H1 (cell line): ENCODE measurements at regions not wholly inside any gene's neighbourhood (a gene's known extent, or its start where the extent isn't known, plus 50 kb on each side); places are given as distances from the start of the nearest gene placed in this dataset.

Experiments
- CTCF ChIA-PET: fragments of 300-600 bp; sonication (Branson Sonifier 250); formaldehyde crosslinking; loops from one replicate; lab custom pipeline; 2021; ENCODE audit not compliant: partially characterized antibody; lab: Charles Lee
- POLR2A ChIA-PET: fragments of 300-600 bp; sonication (Branson Sonifier 250); formaldehyde crosslinking; loops from one replicate; lab custom pipeline; 2021; ENCODE audit warnings: inconsistent platforms; ENCODE audit not compliant: partially characterized antibody; lab: Charles Lee
- DNase-seq, 2 experiments: peaks; one replicate each; pipeline versions ENCODE4 v3.0.0 to v3.0.0-alpha.2; 2010 to 2022; ENCODE audit warnings: low spot score in 2 of 2, low read depth in 1 of 2, mixed read lengths in 1 of 2
- FAIRE-seq: peaks from 2 replicates; lab custom pipeline; 2011; peaks lifted over from hg19 to GRCh38; lab: Jason Lieb, UNC
- H2AFZ ChIP-seq: 2 replicates; pipeline ENCODE4 v1.8.1; 2012; ENCODE audit warnings: low read length, inconsistent platforms
- H2AK5ac ChIP-seq: 2 replicates; pipeline ENCODE4 v1.6.1; 2013; ENCODE audit warnings: low read depth, low read length
- H2BK120ac ChIP-seq: replicated peaks from 2 replicates; pipeline ENCODE3; 2013; ENCODE audit warnings: low read depth, low read length, inconsistent platforms
- H2BK12ac ChIP-seq: 2 replicates; pipeline ENCODE4 v1.6.1; 2013; ENCODE audit warnings: low read depth, low read length
- H2BK15ac ChIP-seq: 2 replicates; pipeline ENCODE4 v1.6.1; 2013; ENCODE audit warnings: low read length
- H2BK20ac ChIP-seq: 2 replicates; pipeline ENCODE4 v1.6.1; 2013; ENCODE audit warnings: low read length
- H2BK5ac ChIP-seq: 2 replicates; pipeline ENCODE4 v1.6.1; 2013; ENCODE audit warnings: low read depth, low read length
- H3K14ac ChIP-seq: 2 replicates; pipeline ENCODE4 v1.6.1; 2013; ENCODE audit warnings: inconsistent platforms; ENCODE audit not compliant: insufficient read length
- H3K18ac ChIP-seq: 2 replicates; pipeline ENCODE4 v1.6.1; 2013; ENCODE audit warnings: low read length; ENCODE audit errors: extremely low read depth
- H3K23ac ChIP-seq: 2 replicates; pipeline ENCODE4 v1.6.1; 2013; ENCODE audit warnings: inconsistent platforms; ENCODE audit not compliant: insufficient read length
- H3K23me2 ChIP-seq: 2 replicates; pipeline ENCODE4 v1.6.1; 2013; ENCODE audit warnings: low read depth, low read length
- H3K27ac ChIP-seq: 2 replicates; pipeline ENCODE4 v1.6.1; 2011; ENCODE audit warnings: low read depth, low read length, inconsistent platforms
- H3K27me3 ChIP-seq, 4 experiments: replicated peaks in 1 of 4; 1 replicate in 1 of 4; 2 replicates in 3 of 4; pipeline versions ENCODE4 v1.6.1 to v1.8.1; 2011 to 2013; ENCODE audit warnings: low read length in 3 of 4, mild to moderate bottlenecking in 3 of 4, inconsistent platforms in 2 of 4, mixed read lengths in 2 of 4, moderate library complexity in 1 of 4; ENCODE audit not compliant: control insufficient read depth in 3 of 4, insufficient read depth in 3 of 4; ENCODE audit errors: extremely low read depth in 1 of 4
- H3K36me3 ChIP-seq, 4 experiments: 2 replicates each; pipeline versions ENCODE4 v1.6.1 to v1.8.1; 2011 to 2013; ENCODE audit warnings: mild to moderate bottlenecking in 4 of 4, low read length in 3 of 4, moderate library complexity in 2 of 4, control low read depth in 1 of 4, inconsistent platforms in 1 of 4; ENCODE audit not compliant: insufficient read depth in 4 of 4, control insufficient read depth in 2 of 4
- H3K4ac ChIP-seq: replicated peaks from 2 replicates; pipeline ENCODE3; 2013; ENCODE audit warnings: low read length, low read depth, mixed read lengths, inconsistent platforms; ENCODE audit not compliant: insufficient read length
- H3K4me1 ChIP-seq, 4 experiments: replicated peaks in 1 of 4; 1 replicate in 1 of 4; 2 replicates in 3 of 4; pipeline versions ENCODE4 v1.6.1 to v1.8.1; 2011 to 2013; ENCODE audit warnings: low read length in 3 of 4, inconsistent platforms in 2 of 4, mixed read lengths in 1 of 4; ENCODE audit not compliant: insufficient read depth in 4 of 4, control insufficient read depth in 3 of 4
- H3K4me2 ChIP-seq, 2 experiments: 2 replicates each; pipeline versions ENCODE4 v1.6.1 to v1.8.1; 2011 to 2013; ENCODE audit warnings: low read depth in 2 of 2, low read length in 2 of 2, control low read depth in 1 of 2, inconsistent platforms in 1 of 2, mild to moderate bottlenecking in 1 of 2; ENCODE audit not compliant: insufficient read depth in 1 of 2
- H3K4me3 ChIP-seq, 4 experiments: fragments of 200-600, 300-600 bp in 1 of 4; sonication (generic), shearing (Covaris generic), sonication (Bioruptor Twin) in 1 of 4; 2 replicates each; pipeline versions ENCODE4 v1.5.1 to v1.8.1; 2011 to 2016; ENCODE audit warnings: low read length in 4 of 4, low read depth in 3 of 4, control low read depth in 2 of 4, inconsistent platforms in 2 of 4, mild to moderate bottlenecking in 2 of 4, mixed read lengths in 1 of 4, moderate library complexity in 1 of 4; ENCODE audit not compliant: insufficient read depth in 2 of 4; ENCODE audit errors: extremely low read depth in 1 of 4
- H3K56ac ChIP-seq: replicated peaks from 2 replicates; pipeline ENCODE3; 2013; ENCODE audit warnings: low read depth, mild to moderate bottlenecking, mixed read lengths, low read length, inconsistent platforms; ENCODE audit not compliant: insufficient read length
- H3K79me1 ChIP-seq: 2 replicates; pipeline ENCODE4 v1.6.1; 2013; ENCODE audit warnings: low read depth, low read length, control low read depth
- H3K79me2 ChIP-seq, 2 experiments: 2 replicates each; pipeline versions ENCODE4 v1.6.1 to v1.8.1; 2012 to 2013; ENCODE audit warnings: low read length in 2 of 2, mild to moderate bottlenecking in 2 of 2, inconsistent platforms in 1 of 2; ENCODE audit not compliant: insufficient read depth in 2 of 2, control insufficient read depth in 1 of 2
- H3K9ac ChIP-seq, 4 experiments: replicated peaks in 1 of 4; 1 replicate in 1 of 4; 2 replicates in 3 of 4; pipeline versions ENCODE4 v1.6.1 to v1.8.1; 2011 to 2013; ENCODE audit warnings: low read depth in 3 of 4, low read length in 3 of 4, control low read depth in 2 of 4, mild to moderate bottlenecking in 2 of 4, moderate library complexity in 2 of 4, inconsistent platforms in 1 of 4; ENCODE audit errors: extremely low read depth in 1 of 4
- H3K9me3 ChIP-seq, 2 experiments: 2 replicates each; pipeline versions ENCODE4 v1.6.1 to v1.8.1; 2012 to 2013; ENCODE audit warnings: mild to moderate bottlenecking in 2 of 2, moderate library complexity in 2 of 2, control low read depth in 1 of 2, inconsistent platforms in 1 of 2, low read depth in 1 of 2, low read length in 1 of 2, mixed read lengths in 1 of 2; ENCODE audit not compliant: insufficient read depth in 2 of 2
- H4K20me1 ChIP-seq, 2 experiments: replicated peaks in 1 of 2; 2 replicates each; pipeline versions ENCODE3 to v1.8.1; 2011 to 2013; ENCODE audit warnings: inconsistent platforms in 2 of 2, low read length in 2 of 2, mild to moderate bottlenecking in 1 of 2; ENCODE audit not compliant: insufficient read depth in 2 of 2, control insufficient read depth in 1 of 2
- H4K5ac ChIP-seq: 2 replicates; pipeline ENCODE4 v1.6.1; 2013; ENCODE audit warnings: low read length, low read depth, mixed read lengths, inconsistent platforms; ENCODE audit not compliant: insufficient read length
- H4K8ac ChIP-seq: 2 replicates; pipeline ENCODE4 v1.8.0; 2013; ENCODE audit warnings: mild to moderate bottlenecking, moderate library complexity, low read length, inconsistent platforms; ENCODE audit not compliant: insufficient read depth; ENCODE audit errors: extremely low read depth
- H4K91ac ChIP-seq: replicated peaks from 2 replicates; pipeline ENCODE3; 2013; ENCODE audit warnings: low read length, mixed read lengths, inconsistent platforms; ENCODE audit not compliant: insufficient read length
- E2F6 ChIP-seq: IDR thresholded peaks from 2 replicates; pipeline ENCODE4 v1.6.1; 2012; ENCODE audit warnings: inconsistent platforms
- EGR1 ChIP-seq: IDR thresholded peaks from 2 replicates; pipeline ENCODE4 v1.6.1; 2011; ENCODE audit warnings: low read depth, low read length, borderline replicate concordance
- KDM1A ChIP-seq: fragments of 200-600, 300-600 bp; sonication (generic); IDR thresholded peaks from 2 replicates; pipeline ENCODE4 v1.7.1; 2016; ENCODE audit warnings: mild to moderate bottlenecking, low read length, borderline replicate concordance
- MAFK ChIP-seq: IDR thresholded peaks from 2 replicates; pipeline ENCODE4 v1.6.1; 2012; ENCODE audit warnings: low read depth, mild to moderate bottlenecking, improper control_type of control experiment, low read length
- PHF8 ChIP-seq: fragments of 200-600 bp; sonication (generic); conservative IDR thresholded peaks from 2 replicates; pipeline ENCODE4 v1.7.1; 2012; ENCODE audit warnings: low read depth, mild to moderate bottlenecking, inconsistent platforms, low read length, moderate library complexity
- POU5F1 ChIP-seq: IDR thresholded peaks from 2 replicates; pipeline ENCODE4 v1.6.1; 2011; ENCODE audit warnings: low read depth, mild to moderate bottlenecking, low read length, moderate library complexity
- SIN3A ChIP-seq, 2 experiments: IDR thresholded peaks in 1 of 2; conservative IDR thresholded peaks in 1 of 2; 2 replicates each; pipeline ENCODE4 v1.6.1; 2011 to 2012; ENCODE audit warnings: low read length in 2 of 2, improper control_type of control experiment in 1 of 2, low read depth in 1 of 2, mild to moderate bottlenecking in 1 of 2
- SIRT6 ChIP-seq: IDR thresholded peaks from one replicate; pipeline ENCODE4 v1.7.1; 2012; ENCODE audit warnings: low read length, inconsistent platforms
- TCF12 ChIP-seq: IDR thresholded peaks from 2 replicates; pipeline ENCODE4 v1.6.1; 2011; ENCODE audit warnings: low read depth, mild to moderate bottlenecking, low read length
- WGBS, 2 experiments: shearing (Covaris generic) in 1 of 2; methylation state at CpG; one replicate each; pipeline versions ENCODE4 v1.1.6 to v1.1.7; 2013 to 2015; ENCODE audit warnings: low lambda C conversion rate in 2 of 2, mixed read lengths in 2 of 2, inconsistent platforms in 1 of 2, low coverage in 1 of 2, missing lambda C conversion rate in 1 of 2; ENCODE audit not compliant: insufficient replicate concordance in 2 of 2, insufficient coverage in 1 of 2, insufficient read length in 1 of 2; ENCODE audit errors: extremely low coverage in 1 of 2, missing lambda C conversion rate in 1 of 2; 5-methylcytosine and 5-hydroxymethylcytosine counted together

DNA sequence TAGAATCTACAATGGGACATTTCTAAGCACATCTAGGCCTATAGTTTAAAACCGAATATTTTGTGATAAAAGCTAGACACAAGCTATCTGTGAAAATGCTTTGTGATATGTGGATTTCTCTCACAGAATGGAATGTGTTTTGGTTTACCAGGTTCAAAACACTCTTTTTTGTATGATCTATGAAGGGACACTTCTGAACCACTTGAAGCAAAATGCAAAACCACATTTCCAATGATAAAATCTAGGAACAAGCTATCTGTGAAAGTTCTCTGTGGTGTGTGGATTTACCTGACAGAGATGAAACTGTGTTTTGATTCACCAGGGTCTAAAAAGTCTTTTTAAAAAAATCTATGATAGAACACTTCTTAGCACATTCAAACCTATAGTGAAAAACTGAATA, 2192.4 kb downstream of the TP53TG3F start:
- Histone ChIP-seq H3K18ac (no peak overlapping the region), H3K79me1 (no peaks in the 10 kb centered on the region), H3K23ac (no peak overlapping the region), H3K27ac (no peak overlapping the region), H3K4me2 (no peak overlapping the region), H4K91ac (no peak overlapping the region), H3K14ac (no peak overlapping the region), H3K4me3 (no peak overlapping the region), H3K56ac (no peak overlapping the region), H2BK15ac (no peak overlapping the region), H4K8ac (no peak overlapping the region), H3K23me2 (no peaks in the 10 kb centered on the region), H2AFZ (no peak overlapping the region), H2BK12ac (no peak overlapping the region), H3K27me3 (no peaks in the 10 kb centered on the region), H3K9me3 (peaks cover 47 to 53% of the 10 kb centered on the region in 2 experiments), H2BK120ac (no peak overlapping the region), H3K9ac (no peak overlapping the region), H2BK5ac (no peak overlapping the region), H3K79me2 (no peaks in the 10 kb centered on the region), H2AK5ac (no peak overlapping the region), H3K4me1 (no peaks in the 10 kb centered on the region), H3K4ac (no peak overlapping the region), H4K20me1 (no peaks in the 10 kb centered on the region), H3K36me3 (no peaks in the 10 kb centered on the region), H2BK20ac (no peak overlapping the region), H4K5ac (no peak overlapping the region)
- FAIRE-seq (no peak), DNase-seq (no peak)
- WGBS, 2 experiments, result 91% methylated on average over 1 of the region's 1 CpG; no CpG with 5 or more reads in 1 of the 2 experiments
- CTCF ChIA-PET, result interaction anchor here (0.5 kb wide), 1 partner anchor 17 kb away, joined by 3 read pairs; no protein-coding TSS in a partner anchor
- POLR2A ChIA-PET, result no interaction called here
- TF ChIP-seq EGR1, result no peak
- TF ChIP-seq TCF12, result no peak
- no peak for TF ChIP-seq SIN3A (conservative IDR thresholded peaks at IDR 0.05 in 1 of 2, IDR thresholded peaks at IDR 0.05 in 1 of 2; ENCODE audit: low read depth in 1 of 2, low read length in 2 of 2)
- TF ChIP-seq E2F6, result no peak
- TF ChIP-seq PHF8, result no peak
- no peak for TF ChIP-seq SIRT6
- TF ChIP-seq KDM1A, result no peak
- TF ChIP-seq POU5F1, result no peak
- TF ChIP-seq MAFK, result no peak
